Bronchial epithelial cell (primary cell): ENCODE measurements at regions not wholly inside any gene's neighbourhood (a gene's known extent, or its start where the extent isn't known, plus 50 kb on each side); places are given as distances from the start of the nearest gene placed in this dataset.

Experiments
- DNase-seq: peaks from one replicate; pipeline ENCODE4 v3.0.0-alpha.2; 2010; ENCODE audit warnings: low read depth
- FAIRE-seq: peaks from 2 replicates; lab custom pipeline; 2011; peaks lifted over from hg19 to GRCh38; lab: Jason Lieb, UNC
- H3K27me3 ChIP-seq: 2 replicates; pipeline ENCODE4 v1.5.1; 2011; ENCODE audit warnings: low read length; ENCODE audit not compliant: control insufficient read depth, insufficient read depth
- H3K36me3 ChIP-seq: 2 replicates; pipeline ENCODE4 v1.5.1; 2011; ENCODE audit warnings: low read length; ENCODE audit not compliant: control insufficient read depth, insufficient read depth
- H3K4me3 ChIP-seq: 2 replicates; pipeline ENCODE4 v1.5.1; 2011; ENCODE audit warnings: mild to moderate bottlenecking, low read depth, low read length, control low read depth
- TF ChIP-seq, protein P1 (sequence below): IDR thresholded peaks from 2 replicates; pipeline ENCODE4 v1.5.1; 2011; ENCODE audit warnings: mild to moderate bottlenecking, moderate library complexity, low read length, control low read depth, inconsistent platforms; ENCODE audit not compliant: insufficient read depth, severe bottlenecking

DNA sequence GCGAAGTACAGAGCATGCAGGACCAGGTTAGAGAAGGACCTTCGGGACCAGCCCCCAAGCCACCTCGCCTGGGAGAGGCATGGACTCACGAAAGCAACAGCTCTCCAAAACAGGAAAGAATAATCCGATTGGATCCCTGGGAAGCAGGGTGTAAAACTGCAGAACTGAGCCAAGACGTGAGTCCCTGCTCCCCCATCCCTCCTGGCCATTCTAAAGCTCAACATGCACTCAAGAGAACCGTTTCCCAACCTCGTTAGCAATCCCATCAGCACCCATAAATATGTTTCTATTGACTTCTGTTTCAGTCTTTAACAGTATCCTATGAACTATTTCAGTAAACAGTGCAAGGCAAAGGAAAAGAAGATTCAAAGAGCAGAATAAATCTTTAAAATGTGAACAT, 167.0 kb downstream of the COPRS start:
- H3K27me3 ChIP-seq: no peaks in the 10 kb centered on the region
- H3K4me3 ChIP-seq: no peak overlapping the region
- DNase-seq (no peak), FAIRE-seq (no peak)
- H3K36me3 ChIP-seq: no peaks in the 10 kb centered on the region
- TF ChIP-seq, protein P1, sequence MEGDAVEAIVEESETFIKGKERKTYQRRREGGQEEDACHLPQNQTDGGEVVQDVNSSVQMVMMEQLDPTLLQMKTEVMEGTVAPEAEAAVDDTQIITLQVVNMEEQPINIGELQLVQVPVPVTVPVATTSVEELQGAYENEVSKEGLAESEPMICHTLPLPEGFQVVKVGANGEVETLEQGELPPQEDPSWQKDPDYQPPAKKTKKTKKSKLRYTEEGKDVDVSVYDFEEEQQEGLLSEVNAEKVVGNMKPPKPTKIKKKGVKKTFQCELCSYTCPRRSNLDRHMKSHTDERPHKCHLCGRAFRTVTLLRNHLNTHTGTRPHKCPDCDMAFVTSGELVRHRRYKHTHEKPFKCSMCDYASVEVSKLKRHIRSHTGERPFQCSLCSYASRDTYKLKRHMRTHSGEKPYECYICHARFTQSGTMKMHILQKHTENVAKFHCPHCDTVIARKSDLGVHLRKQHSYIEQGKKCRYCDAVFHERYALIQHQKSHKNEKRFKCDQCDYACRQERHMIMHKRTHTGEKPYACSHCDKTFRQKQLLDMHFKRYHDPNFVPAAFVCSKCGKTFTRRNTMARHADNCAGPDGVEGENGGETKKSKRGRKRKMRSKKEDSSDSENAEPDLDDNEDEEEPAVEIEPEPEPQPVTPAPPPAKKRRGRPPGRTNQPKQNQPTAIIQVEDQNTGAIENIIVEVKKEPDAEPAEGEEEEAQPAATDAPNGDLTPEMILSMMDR: no peak

DNA sequence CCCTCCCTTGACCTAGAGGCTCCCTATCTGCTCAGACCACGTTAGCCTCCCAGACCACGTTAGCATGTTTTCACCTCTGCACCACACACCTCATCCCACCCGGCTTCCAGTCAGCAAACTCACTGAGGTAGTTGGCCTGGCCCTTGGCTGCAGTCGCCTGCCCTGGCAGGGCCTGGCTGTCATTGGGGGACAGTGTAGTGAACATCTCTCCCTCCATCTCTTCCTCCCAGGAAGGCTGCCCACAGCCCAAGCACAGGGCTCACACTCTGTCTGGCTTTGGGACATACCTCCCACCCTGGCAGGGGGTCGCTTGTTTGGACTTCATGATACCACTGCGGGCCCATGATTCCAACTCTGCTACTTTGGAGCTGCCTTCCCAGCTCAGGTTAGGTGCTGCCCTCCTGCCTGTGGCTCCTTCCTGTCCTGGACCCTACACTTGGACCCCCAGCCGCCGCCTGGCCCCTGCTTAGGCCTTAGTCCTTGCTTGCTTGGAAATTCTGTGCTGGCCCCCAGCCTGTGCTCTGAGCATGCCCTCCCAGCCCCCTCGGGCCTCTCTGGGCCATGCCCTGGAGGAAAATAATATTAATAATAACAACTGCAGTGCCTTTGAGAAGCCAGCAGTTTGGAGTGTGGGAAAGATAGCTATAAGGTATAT, 167.7 kb downstream of the COPRS start:
- no peak for FAIRE-seq
- H3K4me3 ChIP-seq: no peak overlapping the region
- no peaks in the 10 kb centered on the region for H3K36me3 ChIP-seq
- DNase-seq: no peak
- TF ChIP-seq, protein P1: no peak
- no peaks in the 10 kb centered on the region for H3K27me3 ChIP-seq

DNA sequence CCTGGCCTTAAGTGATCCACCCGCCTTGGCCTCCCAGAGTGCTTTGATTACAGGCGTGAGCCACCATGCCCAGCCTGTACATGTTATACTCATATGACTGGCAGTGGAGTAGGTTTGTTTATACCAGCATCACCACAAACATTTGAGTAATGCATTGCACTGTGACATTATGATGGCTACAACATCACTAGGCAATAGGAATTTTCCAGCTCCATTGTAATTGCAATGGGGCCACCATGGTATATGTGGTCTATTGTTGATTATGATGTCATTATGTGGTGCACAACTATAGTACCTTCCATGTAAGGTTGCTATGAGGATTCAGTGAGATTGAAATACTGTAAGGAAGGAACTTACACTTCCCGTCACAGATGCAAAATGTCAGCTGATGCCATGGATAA, 168.9 kb downstream of the COPRS start:
- TF ChIP-seq, protein P1: no peak
- DNase-seq (no peak), FAIRE-seq (no peak)

DNA sequence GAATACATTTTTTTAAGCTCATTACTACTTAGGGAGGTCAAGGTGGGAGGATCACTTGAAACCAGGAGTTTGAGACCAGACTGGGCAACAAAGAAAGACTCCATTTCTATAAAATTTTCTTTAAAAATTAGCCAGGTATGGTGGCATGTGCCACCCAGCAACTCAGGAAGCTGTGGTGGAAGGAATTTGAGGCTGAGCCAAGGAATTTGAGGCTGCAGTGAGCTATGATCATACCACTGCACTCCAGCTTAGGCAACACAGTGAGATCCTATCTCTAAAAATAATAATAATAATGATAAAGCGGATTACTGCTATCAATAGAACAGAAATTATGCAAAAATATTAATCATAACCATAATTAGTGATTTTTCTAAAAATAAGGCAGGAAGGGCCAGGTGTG, 170.3 kb downstream of the COPRS start:
- H3K36me3 ChIP-seq: no peaks in the 10 kb centered on the region
- H3K27me3 ChIP-seq: no peaks in the 10 kb centered on the region
- TF ChIP-seq, protein P1: no peak
- DNase-seq (no peak), FAIRE-seq (no peak)
- no peak overlapping the region for H3K4me3 ChIP-seq

More for the DNA sequence above, 168.9 kb downstream of the COPRS start:
- Histone ChIP-seq H3K27me3 (no peaks in the 10 kb centered on the region), H3K4me3 (no peak overlapping the region), H3K36me3 (no peaks in the 10 kb centered on the region)

DNA sequence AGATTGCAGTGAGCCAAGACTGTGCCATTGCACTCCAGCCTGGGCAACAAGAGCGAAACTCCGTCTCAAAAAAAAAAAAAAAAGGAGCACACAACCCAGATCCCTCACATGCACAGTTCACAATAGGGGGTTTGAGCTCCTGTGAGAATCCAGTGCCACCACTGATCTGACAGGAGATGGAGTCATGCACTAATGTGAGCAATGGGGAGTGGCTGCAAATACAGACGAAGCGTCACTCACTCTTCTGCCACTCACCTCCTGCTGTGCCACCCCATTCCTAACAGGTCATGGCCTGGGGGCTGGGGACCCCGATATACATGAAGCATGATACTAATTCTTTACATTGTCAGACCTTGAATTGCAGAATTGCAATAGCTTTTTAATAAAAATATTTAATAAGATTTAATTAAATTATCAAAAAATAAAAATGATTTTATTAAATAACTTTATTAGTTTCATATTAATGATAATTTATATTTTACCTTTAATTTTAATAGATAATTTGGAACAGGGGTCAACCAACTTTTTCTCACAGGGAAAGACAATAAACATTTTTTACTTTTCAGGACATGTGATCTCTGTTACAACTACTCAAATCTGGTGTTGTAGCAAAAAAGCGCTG, 171.4 kb downstream of the COPRS start:
- DNase-seq: no peak
- Histone ChIP-seq H3K36me3 (no peaks in the 10 kb centered on the region), H3K27me3 (no peaks in the 10 kb centered on the region), H3K4me3 (no peak overlapping the region)
- no peak for FAIRE-seq
- TF ChIP-seq, protein P1: no peak

DNA sequence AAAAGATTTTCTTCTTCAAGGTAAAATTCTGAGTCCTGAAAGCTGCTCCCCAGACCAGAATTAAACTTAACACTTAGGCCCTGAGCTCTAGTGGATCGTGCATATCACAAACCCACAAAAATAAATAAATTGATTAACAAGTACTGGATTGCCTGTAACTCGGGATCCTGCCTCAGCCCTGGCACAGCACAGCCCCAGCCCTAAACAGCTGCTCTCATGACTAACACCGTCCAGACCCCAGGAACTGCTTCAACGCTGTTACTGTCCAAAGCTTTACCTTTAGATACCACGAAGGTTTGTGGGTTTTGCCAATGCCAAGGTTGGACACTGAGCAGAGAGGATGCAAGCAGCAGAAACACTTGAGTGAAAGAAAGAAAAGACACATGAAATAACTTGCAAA, 172.5 kb downstream of the COPRS start:
- FAIRE-seq (no peak), DNase-seq (no peak)
- TF ChIP-seq, protein P1: no peak
- H3K4me3 ChIP-seq: no peak overlapping the region
- H3K36me3 ChIP-seq: no peaks in the 10 kb centered on the region
- no peaks in the 10 kb centered on the region for H3K27me3 ChIP-seq
